GDM1 (cell line): ENCODE measurements at regions not wholly inside any gene's neighbourhood (a gene's known extent, or its start where the extent isn't known, plus 50 kb on each side); places are given as distances from the start of the nearest gene placed in this dataset.

ENCODE experiments used
- DNase-seq: peaks from one replicate; lab custom pipeline; 2025; lab: John Stamatoyannopoulos, UW

DNA sequence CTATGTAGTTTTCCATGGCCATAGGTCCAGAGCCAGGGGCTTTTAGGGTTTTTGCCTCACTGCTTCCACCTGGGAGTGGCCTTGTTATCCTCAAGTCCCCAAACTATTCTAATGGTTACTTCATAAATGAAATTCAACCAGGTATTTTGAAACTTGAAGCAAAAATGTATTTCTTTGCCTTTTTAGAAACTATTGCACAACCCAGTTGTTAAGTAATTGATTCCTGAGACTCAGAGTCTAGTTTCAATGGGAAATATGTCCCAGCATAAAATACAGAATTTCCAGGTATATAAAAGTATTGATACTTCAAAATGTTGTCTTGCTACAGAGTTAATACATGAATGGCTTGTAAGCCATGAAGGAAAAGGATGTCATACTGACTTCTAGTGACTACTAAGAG, 456.2 kb upstream of the DAB2 start:
- no peak for DNase-seq

DNA sequence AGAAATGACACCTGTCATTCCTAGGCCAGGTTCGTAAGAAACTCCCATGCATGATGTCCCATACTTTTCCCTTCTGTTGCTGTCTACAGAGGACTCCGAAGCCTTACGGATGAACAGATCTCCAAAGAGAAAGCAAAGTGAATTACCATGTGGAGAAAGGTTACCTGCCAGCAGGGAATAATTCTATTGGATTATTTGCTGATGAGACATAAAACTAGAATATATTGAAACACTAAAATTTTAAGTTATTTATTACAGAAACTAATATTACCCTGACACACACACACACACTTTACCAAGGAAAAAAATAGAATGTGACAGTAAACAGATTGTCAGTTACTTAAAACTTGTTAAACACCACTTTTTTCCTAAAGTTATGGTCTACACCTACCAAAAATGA, 452.7 kb upstream of the DAB2 start:
- DNase-seq, result no peak

DNA sequence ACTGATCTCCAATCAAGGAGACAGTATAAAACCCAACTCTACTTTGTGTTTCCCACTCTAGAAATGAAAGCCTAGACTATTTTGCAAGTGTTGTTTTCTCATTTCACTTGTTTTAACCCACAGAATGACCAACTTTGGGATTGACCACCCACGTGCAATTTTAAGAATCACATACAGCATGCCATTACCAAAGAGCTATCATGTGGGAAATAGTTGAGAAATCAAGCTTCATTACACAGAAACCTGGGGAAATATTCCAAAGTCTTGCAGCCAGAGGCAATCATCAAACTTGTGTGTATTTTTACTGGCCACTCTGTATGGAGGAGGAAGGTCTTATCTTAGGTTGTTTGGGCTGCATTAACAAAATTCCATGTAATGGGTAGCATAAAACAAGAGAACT, 451.4 kb upstream of the DAB2 start:
- DNase-seq, result no peak

DNA sequence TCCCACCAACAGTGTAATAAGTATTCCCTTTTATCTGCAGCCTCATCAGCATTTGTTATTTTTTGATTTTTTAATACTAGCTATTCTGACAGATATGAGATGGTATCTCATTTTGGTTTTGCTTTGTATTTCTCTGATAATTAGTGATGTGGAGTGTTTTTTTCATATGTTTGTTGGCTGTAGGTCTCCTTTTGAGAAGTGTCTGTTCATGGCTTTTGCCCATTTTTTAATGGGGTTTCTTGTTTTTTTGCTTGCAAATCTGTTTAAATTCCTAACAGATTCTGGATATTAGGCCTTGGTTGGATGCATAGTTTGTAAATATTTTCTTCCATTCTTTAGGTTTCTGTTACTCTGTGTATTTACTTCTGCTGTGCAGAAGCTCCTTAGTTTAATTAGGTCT, 445.4 kb upstream of the DAB2 start:
- no peak for DNase-seq

DNA sequence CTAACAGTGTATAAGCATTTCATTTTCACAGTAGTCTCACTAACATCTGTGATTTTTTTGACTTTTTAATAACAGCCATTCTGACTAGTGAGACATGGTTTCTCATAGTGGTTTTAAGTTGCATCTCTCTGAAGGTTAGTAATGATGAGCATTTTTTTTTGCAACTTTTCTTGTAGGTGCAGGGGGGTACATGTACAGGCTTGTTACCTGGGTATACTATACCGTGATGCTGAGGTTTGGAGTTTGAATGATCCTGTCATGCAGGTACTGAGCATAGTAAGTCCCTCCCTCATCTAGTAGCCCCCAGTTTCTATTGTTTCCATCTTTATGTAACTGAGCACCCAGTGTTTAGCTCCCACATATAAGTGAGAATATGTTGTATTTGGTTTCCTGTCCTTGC, 444.6 kb upstream of the DAB2 start:
- DNase-seq, result no peak

DNA sequence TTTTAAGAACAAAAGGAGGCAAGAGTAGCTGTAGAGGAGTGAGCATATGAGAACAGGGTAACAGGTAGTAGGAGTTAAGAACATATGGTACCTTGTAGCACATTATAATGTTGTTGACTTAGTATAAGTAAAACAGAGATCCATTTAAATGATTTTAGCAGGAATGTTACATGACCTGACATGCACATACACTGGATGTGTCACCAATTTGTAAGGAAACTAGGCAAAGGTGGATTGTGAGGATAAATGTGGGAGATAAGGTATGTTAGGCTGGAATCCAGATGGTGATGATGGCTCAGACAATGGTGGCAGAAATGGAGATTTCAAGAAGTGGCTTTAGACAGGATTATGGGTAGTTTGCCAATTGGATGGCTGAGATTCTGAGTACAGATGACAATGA, 443.1 kb upstream of the DAB2 start:
- DNase-seq, result no peak

DNA sequence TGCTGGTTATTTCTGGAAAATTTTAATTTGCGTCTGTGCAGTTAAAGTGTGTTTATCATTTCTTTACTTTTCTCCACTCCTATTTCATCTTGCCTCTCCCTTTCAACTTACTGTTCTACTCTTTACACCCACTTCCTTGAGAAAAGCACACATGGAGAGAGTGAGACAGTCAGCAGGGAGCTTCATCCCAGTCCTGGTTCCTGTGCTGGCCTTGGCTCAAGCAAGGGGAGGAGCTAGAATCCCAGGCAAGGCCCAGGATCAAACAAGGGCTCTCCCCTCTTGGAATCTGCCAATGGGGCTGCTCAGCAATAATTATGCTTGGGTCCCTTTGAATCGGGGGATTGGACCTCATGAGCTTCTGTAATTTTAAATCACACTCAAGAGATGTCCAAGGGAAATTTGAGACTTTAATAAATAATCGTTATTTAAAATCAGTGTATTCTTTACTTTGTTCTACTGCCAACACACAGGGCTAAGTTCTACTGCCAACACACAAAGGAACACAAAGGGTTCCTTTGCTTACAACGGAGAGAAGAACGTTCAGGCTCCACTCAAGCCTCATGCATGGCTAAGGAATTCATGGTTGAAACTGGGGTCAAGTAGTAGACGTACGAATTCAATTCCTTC, 439.3 kb upstream of the DAB2 start:
- no peak for DNase-seq

DNA sequence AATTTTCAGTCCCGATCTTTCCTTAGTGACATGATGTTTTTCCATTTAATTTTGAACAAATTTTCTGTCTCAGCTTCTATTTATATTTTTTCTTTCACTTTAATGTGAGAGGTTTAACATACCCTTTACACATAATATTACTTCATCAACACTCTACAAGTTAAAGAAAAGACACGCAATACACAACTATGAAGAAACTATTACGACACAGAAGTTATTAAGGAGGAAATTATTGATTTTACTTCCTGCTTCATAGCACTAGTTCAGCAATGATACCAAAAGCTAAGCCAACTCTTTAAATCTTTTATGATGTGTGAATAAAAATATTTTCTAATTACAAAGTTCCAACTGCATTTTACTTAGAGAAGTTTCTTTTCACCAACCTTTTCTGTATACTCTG, 432.3 kb upstream of the DAB2 start:
- DNase-seq, result no peak

DNA sequence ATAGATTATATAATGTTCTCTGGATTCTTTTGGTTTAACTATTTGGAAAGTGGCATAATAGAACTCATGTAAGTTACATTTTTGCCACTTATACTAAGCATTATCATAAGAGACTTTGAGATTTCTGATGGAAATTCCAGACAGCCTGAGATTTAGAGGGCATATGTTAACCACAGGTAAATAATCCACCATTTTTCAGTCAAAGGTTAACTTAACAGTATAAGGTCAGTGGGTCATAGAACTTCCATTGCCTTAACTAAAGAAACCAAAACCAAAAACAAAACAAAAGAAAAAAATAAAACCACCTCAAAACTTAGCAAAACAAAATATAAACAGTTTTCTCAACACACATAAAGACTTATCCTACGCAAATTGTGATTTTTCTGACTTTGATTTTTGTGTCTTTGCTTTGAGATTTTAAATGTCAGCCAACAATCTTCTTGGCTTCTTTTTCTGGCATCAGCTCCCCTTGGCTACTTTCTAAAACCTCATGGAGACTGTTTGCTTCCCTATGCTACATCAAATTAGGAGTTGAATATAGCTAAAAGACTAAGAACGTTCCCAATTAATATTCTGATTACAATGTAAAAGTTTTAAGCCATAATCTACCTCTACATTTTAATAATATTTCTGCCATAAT, 430.1 kb upstream of the DAB2 start:
- DNase-seq, result no peak

DNA sequence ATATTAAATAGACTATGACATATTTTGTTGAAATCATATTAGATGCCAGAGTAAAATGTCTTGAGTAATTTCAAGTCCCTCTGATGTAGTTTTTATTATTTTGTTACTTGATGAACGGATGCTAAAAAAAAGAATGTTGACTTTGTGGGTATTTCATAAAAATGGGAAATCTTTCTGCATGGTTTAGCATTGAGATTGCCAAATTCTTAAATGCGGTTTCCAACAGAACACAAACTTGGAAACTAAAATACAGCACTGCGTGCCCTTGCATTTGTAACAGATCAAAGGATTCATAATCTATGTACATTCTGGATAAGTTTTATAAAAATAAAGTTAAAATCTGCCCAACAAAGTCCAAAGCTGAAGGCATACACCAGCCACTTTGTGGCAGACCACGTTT, 425.5 kb upstream of the DAB2 start:
- no peak for DNase-seq

DNA sequence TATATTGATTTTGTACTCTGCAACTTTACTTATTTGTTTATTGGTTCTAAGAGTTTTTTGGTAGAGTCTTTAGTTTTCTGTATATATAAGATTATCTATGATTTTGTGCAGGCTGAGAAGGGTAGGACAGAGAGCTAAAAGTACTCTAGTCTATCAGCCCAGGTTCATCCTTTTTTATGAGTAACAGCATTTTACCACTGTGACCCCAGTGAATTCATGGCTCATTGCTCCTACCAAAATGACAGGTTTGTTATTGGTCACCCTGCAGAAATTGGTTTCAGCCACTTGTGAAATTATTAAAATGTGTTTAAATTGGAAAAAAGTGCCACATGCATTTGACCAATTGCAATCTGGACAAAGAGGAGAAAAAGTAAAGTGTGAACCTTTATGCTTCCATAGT, 421.4 kb upstream of the DAB2 start:
- DNase-seq, result no peak

DNA sequence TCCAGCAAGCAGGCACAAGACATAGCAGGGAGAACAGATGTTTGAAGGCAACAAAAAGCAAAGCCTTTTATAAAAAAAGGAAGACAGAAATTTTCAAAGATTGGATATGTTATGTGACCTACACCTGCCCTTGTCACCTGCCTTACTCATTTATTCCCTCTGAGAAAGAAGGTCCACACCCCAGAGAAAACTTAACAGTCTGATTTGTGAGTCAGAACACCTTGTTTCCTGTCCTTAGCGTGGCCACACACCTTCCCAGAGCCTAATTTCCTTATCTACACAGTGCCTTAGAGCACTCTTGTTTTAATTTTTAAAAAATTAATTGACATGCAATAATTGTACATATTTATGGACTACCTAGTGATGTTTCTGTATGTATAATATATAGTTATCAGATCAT, 419.0 kb upstream of the DAB2 start:
- no peak for DNase-seq

DNA sequence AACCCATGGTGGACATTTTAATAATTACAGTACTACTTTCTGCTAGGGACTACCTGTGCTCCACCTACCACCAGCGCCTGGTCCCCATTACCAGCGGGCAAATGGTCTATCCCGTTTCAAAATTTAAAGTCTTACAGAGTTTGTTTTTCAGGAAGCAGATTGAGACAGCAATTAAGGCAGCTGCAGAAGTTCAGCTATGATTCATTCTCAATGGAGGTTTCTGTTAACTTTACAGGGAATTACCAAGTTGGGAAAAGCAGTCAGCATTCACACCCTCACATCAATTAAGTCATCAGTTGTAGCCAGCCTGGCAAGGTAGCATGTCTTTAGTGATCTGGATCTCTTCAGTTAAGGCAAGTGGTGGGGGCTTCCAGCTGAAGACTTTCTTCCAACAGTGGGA, 410.6 kb upstream of the DAB2 start:
- no peak for DNase-seq

DNA sequence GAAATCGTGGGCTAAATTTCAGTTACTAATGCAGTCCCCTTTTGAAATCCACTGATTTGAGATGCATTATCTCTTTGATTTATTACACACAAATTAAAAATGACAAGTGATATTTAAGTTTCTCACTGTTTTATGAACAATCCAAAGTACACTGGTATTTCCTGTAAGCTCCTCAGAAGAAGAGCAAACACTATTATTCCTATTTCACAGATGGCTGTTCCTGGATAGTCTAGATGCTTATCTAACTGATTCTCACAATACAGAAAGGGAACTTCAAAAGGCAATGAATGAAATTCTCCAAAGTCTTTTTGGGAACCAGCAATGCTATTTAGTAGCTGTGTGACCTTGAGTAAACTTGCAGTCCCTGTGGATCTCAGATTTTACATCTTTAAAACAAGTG, 404.7 kb upstream of the DAB2 start:
- no peak for DNase-seq

DNA sequence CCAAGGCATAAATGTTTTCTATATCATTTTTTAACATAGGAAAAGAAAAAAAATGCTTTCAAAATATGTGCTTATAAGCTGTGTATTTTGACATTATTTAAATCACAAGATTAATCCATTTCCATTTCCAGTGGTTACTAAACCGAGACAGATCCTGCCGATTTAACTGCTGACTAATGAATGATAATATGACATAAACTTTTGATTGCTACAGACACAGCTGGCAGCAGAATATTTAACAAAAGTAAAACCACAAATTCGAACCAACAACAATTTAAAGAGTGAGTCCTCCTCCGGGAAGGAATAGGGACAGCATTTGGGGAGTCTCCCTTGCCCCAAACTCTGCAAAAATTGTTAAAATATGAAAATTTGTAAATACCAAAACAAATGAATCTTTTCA, 401.3 kb upstream of the DAB2 start:
- no peak for DNase-seq

DNA sequence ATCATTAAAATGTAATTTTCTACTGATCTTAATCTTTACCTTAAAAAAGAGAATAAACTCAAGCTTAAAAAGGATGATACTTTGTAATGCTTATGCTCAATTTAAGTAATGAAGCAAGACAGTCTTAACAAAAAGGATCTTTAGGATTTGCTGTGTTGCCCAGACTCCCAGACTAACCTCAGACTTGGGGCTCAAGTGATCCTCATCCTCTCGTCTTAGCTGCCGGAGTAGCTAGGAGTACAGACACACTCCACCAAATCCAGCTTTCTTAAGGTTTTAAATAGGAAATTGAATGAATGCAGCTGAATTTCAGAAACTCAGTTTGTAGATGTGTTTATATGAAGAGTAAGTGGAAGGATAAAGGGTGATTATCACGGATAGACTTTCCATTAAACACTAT, 400.5 kb upstream of the DAB2 start:
- no peak for DNase-seq

DNA sequence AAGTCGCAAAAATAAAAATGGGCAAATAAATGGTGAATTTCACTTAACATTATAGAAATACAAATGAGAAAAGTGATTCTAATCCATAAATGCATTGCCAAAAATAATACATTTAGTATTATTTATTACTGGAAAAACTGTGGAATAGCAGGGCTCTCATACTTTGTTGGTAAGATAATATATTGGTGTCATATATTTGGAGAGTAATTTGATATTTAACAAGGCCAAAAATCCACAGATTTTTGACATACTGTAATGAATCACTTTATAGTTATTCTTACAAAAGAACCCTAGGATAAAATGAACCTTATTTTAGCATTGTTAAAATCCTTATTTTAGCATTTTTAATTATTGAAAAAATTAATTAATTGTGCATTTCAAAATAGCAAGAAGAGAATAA, 397.2 kb upstream of the DAB2 start:
- DNase-seq, result no peak

DNA sequence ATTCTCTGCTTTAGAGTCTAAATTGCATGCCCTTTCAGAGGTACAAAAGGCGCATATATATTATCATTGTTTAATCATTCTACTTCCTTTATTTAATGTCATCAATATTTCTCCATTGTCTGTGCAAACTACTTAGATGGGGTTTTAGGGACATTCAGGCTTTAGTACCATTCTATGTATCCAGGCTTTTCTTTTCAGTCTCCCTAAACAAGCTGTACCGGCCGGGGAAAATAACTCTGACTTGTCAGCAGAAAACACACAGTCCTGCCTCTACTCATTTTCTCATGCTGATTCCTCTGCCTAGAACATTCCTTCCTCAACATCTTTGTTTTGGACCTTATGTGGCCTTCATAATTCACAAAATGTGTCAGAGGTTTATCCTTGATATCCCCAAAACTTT, 392.1 kb upstream of the DAB2 start:
- DNase-seq, result no peak

DNA sequence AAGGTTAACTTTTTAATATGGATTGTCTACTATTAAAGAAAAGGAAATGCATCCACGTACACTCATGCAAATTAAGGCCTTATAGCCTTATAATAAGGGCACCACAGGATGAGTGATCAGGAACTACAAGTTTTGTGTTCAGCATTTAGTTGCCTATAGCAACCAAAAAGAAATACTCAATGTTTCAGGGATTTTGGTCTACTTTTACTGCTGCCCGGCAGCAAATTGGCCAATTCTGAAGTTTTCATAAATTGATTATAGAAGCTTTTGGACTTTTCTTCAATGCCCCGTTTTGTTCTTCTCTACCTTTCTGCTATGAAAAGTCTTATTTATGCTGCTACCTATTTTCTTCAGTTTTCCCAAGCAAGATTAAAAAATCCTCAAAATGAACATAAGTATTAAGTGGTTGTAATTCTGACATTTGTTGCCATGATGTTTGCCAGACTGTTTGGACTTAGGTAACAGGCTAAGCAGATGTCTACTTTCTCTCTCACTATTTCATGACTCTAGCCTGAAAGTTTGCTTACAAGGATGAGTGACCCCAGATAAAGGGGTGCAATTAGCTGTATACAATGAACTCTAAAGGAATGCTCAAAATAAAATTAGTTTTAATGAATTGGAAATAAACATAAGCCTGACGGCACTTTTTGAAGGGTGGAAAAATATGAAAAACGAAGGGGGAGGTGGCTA, 391.5 kb upstream of the DAB2 start:
- no peak for DNase-seq

DNA sequence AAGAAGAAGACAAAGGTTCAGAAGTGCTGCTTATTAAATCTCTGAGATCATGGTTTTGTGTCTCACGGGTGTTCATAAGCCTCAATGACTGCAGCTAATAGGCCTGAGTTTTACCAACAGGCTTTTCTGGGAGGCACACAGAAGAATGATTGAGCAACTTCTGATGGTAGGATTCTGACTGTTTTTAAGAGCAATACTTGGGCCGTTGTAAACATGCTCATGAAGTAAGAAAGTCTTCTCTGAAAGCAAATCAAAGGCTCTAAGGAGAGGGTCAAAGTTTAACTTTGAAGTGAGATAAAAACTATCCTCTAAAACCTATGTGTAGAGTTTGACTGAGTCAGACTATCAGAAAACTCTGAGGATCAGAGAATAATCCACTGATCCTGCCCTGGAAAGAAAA, 390.9 kb upstream of the DAB2 start:
- no peak for DNase-seq

DNA sequence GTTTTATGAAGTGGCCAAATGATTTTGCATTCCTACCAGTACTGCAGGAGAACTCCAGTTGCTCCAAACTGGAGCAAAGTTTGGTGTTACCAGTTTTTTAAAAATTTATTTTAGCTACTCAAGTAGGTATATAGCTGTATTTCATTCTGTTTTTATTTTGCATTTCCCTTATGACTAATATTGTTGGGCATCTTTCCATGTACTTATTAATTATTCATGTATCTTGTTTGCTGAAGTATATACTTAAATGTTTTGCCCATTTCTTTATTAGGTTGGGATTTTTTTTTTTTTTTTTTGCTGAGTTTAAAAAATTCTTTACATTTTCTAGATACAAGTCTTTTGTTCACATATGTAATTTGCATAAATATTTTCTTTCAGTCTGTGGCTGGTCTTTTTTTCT, 386.6 kb upstream of the DAB2 start:
- DNase-seq, result no peak

DNA sequence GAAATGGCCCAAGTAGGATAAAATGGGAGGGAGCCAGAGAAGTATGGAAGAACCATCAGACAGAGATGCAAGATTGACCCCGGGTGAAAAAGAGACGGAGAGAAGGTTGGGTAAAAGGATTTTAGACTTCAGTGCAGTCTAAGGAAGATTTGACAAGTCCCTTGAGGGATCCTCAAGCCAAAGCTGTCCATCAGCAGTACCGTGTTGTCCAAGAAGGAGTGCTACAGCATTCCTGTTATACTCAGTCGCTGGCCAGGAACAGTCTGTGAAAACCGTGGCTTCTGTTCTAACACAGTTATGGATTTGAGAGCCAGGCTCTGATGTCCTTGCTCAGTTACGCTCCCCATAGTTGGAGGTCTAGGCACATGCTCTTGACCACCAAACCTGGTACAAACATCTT, 383.9 kb upstream of the DAB2 start:
- no peak for DNase-seq

DNA sequence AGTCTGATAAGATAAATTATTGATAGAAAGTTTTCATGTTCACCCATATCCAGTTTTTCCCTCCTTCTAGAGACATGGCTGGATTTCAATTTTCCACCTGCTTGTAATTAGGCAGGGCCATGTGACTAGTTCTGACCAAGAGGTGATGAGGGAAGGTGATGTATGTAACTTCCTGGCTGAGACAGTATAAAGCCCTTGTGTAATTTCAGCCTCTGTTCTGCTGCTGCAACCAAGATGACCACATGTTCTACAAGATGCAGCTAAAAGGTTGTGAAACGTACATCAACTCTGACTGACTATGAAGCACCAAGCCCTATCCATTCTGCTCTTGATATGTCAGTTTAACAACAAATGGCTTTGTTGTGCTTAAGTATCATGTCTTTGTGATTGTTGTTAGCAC, 376.5 kb upstream of the DAB2 start:
- DNase-seq, result no peak

DNA sequence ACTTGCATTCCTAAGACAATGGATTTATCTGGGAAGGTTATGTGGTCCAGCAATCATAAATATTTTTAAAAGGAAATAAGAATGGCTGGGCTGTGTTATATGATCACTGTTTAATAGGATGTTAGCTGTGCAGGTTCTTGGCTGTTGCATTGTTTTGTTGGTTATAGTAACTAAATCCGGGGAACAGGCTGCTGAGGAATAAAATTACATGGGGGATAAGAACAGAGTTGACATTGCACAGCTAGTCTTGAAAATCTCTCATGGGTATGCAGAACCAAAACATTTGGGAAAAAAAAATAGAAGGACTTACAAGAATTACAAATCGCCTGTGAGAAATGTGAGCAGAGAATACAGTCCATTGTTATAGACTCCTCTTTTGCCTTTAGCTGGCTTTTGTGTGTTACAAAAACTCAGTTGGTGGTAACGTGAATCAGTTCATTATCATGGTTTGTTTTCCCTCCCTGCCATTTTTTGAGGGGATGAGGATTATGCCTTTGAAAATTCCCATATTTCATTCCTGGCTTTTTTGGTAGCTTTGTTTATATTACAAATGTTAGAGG, 375.3 kb upstream of the DAB2 start:
- DNase-seq, result no peak
